HG02884 (cell line): ENCODE measurements at regions not wholly inside any gene's neighbourhood (a gene's known extent, or its start where the extent isn't known, plus 50 kb on each side); places are given as distances from the start of the nearest gene placed in this dataset.
"Not testable (repeated sequence)": the region's sequence is repeated elsewhere in the genome, so short reads cannot be mapped to it uniquely, and the experiment has no call there.

Experiments used
- ATAC-seq: cut with Tn5 transposase; IDR thresholded peaks from one replicate; pipeline ENCODE4 v1.9.1; 2021; ENCODE audit warnings: mild to moderate bottlenecking, moderate library complexity; ENCODE audit not compliant: unreplicated experiment

DNA sequence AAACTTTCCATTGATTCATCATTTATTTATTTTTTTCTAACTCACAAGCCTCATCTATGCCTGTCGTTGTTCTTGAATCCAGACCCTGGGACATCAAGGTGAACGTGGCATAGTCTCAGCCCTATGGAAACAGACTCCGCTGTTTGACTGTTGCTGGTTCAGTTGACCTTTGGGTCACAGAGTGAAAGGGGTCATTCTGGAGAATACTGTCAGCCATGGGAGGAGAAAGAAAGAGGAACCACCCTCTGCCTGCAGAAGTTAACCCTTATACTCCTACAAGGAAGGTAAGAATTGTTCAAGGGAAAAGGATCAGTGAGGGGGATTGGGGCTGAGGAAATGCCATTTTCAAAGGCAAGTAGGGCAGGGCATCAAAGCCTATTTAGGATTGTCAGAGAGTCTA, 387.6 kb upstream of the MAF start:
- no peak for ATAC-seq

DNA sequence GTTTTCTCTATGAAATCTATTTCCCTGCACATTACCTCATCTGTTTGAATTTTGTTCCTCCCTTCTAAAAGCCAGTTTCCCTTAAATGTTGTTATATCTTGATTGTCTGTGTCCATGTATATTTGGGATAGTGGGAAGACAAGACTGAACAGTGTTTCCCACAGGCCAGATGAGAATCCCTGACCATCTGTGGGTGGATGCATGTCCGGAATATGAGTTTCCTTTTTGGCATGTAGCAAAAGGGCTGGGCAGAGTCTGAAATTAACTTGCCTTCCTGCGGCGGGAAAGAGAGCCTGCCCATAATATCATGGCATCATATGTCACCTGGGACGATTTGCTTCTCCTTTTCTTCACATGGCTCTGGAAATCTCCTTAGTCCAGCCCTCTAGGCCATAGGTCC, 385.8 kb upstream of the MAF start:
- no peak for ATAC-seq

DNA sequence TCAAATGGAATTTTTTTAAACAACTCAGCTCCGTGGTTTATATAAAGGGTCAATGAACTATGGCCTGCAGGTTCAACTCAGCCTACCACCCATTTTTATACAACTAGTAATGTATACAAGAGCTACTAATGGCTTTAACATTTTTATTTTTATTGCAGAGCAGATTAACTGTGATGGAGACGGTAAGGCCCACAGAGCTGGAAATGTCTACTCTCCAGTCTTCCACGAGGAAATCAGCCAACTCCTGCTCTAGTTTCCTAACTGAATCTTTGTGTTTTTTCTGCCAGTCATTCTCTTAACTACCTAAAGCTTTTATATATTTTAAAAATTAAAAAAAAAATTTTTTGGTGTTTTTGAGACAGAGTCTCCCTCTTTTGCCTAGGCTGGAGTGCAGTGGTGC, 385.1 kb upstream of the MAF start:
- no peak for ATAC-seq

DNA sequence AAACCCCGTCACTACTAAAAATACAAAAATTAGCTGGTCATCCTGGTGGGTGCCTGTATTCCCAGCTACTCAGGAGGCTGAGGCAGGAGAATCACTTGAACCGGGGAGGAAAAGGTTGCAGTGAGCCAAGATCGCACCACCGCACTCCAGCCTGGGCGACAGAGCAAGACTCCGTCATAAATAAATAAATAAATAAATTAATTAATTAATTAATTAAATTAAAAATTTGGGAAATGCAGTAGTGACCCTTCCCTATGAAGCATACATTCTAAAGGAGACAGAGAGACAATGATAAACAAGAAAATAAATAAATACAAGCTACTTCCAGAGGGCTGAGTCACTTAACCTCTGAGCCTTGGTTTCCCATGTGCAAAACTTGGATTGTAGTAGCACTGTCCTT, 383.6 kb upstream of the MAF start:
- ATAC-seq = not testable (repeated sequence)

DNA sequence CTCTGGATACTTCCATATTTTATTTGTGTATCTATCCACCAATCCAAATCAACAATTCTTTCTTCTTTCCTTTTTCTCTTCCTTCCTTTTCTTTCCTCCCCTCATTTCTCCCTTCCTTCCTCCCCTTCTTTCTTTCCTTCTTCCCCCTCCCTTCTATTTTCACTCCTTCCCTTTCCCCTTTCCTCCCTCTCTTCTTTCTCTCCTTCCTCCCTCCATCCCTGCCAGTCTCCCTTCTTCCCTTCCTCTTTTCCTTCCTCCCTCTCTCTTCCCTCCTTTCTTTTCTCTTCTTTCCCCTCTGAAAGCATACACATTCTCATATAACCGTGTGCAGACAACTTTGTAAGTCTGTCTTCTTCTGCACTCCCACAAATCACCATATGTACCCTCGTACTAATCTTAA, 382.3 kb upstream of the MAF start:
- ATAC-seq = no peak

DNA sequence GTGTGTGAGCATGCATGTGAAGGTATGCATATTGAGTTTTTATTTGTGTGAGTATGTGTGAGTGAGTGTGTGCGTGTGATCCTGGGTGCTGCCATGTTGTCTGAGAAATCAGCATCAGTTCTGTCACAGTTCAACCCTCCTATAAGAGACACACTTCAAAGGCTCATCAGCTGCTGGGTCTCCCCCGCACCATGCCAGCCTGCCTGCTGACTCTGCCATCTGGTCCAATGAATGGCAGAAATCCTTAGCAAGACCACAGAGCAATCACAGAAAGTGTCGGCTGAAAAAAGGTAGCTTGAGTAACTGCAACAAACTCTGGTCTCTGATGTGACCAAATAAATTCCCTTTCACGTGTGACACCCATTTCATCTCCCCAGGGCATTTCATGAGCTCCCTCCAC, 381.8 kb upstream of the MAF start:
- ATAC-seq = no peak

DNA sequence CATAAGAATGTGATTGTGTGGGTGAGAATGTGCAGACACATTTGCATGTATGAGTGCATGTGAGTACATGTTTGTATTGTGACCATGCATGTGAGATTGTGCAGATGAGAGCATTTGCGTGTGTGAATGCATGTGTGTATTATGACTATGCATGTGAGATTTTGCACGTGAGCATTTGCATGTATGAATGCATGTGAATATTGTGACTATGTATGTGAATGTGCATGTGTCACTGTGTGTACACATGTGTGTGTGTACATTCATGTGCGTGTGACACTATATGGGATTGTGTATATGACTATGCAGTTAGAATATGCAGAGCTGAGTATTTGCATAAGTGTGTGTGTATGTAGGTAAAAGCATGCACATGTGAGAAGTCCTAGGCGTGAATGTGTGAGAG, 381.3 kb upstream of the MAF start:
- no peak for ATAC-seq

DNA sequence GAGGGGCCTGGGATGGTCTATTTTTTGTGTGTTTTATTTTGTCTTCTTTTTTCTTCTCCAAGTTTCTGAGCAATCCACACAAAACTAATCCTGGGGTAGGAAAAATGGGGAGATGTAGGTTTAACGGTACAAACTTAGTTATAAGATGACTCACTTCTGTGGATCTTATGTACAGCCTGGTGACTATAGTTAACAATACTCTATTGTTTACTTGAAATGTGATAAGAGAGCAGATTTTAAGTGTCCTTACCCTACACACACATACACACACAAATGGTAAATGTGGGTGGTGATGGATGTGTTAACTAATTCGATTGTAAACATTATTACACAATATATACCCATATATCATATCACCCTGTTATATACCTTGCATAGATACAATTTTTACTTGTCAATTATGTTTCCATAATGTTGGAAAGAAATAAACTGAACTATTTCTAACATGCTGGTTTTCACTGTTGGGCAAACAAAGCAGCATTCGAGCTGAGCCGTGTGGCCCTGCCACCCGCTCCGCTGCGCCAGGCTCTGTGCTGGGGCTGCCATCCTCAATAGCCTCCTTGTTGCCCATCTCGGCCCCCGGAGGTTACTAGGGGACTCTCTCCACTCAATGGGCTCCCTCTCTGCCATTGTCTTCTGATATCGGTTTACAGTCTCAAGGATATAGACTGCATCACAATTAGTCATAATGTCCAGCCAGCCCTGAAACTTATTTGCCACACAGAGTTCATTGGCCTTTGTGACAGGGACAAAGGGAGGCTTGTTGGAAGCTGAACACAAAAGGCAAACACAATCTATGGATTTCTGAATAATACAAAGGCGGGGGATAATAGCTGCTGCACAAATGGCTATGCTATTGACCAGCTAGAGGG, 380.3 kb upstream of the MAF start:
- ATAC-seq = no peak

DNA sequence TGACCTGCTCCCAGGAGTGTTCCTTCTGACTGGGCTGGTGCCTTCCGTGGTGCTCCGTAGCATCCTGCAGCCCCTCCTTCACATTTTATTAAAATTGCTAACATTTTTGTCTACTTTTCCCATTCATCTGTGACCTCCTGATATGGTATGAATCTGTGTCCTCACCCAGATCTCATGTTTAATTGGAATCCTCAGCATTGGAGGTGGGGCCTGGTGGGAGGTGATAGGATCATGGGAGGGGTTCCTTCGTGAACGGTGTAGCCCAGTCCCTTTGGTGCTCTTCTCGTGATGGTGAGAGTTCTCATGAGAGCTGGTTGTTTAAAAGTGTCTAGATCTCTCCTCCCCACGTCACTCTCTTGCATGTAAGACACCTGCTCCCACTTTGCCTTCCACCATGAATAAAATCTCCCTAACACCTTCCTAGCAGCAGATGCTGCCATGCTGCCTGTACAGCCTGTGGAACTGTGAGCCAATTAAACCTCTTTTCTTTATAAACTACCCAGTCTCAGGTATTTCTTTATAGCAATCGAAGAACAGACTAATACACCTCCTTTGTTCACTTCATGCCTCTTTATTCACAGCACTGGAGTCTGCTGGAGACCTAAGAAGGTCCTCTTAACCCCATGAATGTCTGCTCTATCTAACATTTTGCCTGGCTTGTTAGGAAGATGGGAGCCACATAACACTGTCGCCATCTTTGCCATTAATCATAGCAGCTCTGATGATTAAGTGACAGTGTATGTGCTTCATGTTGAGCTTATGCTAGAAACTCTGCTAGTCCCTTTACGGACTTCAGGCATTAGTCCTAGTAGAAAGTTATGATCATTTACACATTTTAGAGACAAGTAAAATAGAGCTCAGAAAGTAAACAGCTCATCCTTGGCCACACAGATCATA, 377.7 kb upstream of the MAF start:
- no peak for ATAC-seq

DNA sequence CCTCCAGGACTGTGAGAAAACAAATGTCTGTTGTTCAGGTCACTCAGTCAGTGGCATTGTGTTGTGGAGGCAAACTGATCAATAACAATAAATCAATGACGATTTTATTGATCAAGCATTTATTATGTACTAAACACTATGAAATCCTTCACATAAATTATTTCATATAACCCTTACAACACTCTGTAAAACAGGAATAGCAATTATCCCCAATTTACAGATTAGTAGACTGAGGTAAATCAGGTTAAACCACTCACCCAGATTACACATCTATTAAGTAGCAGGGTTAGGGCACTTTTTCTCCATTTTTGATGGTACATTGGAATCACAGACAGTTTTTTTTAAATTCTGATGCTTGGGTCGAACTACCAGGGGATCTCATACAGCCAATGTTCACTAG, 372.8 kb upstream of the MAF start:
- no peak for ATAC-seq

DNA sequence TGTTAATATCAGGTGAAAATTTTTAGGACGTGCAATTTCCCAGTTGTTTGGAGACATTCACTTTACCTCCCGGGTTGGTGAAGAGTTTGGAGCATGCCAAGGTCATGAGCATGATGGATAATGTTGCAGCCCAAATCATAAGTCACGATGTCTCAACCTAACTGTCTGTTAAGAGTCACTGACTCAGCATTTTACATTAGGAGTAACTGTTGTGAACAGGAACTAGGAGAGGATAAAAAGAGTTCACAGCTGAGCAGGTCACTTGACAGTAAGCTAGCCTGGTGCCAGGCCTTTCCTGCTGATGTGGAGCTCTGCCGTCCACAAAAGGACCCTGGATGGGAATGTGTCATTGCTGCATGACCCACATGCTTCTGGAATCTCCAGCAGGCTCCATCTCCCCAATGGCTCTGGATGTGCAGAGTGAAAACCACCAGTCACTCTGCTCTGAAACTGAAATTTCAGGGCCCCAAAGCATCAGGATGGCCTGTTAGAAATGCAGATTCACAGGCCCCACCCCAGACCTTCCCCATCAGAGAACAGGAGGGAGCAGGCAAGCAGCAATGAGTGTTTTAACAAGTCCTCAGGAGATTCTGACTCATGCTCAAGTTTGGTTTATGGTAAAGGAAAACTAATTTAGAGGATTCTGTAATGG, 371.6 kb upstream of the MAF start:
- no peak for ATAC-seq

DNA sequence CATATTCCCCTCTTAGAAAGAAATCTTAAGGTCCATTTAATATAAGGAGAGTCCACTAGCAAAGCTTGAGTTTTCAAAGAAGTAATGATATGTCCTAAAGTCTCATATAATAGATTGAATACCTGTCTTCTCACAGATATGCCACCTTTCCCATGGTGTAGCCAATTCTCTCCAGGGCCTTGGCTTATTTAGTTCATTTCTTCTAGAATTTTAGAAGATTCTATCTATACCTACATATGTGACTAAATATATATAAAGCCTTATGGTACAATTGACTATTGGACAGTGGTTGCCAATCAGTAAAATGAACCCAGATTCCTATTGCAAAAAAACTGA, 370.7 kb upstream of the MAF start:
- no peak for ATAC-seq

DNA sequence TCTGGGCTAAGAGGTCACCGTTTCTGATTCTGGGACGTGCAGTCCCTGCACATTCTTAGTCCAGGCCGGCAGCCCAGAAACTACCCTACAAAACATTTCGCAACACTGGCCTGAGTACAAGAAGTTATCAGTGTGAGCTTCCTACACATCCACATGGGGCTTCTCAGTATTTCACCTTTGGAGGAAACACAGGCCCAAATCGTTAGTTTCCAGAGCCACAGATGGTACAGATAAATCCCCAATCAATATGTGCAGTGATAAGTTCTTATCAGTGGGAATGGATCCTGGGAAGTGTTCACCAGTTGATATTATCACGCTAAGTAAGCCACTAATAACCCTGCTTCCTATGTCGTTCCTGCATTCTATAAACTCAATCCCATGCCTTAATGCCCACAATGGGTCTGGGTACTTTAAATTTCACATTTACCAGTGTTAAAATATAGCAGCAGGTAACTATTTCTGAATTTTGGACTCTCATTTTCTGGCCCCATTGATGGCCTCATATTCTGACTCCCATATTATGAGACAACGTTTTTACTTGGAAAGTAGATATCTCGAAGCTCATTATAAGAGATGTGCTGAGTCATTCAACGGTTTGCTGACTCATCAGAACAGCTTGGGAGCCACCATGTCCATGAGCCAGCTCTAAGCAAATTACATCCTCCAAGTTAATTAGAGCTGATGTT, 370.2 kb upstream of the MAF start:
- no peak for ATAC-seq

DNA sequence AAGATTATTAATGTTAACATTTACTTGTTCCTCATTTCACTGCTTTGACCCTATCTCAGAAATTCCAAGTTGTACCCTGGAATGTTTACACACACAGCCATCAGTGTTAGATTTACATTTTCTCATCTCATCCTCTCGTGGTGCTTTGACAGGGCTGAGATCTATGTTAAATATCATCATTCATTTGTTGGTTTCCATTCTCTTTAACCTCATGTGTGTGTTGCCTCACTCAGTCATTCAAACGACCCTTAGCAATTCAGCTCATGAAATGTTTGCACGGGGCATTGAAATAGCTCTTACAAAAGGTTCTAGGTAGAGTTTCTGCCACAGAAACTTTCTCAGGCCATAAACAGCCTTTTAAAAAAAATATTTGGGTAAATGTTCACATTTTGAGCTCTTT, 369.6 kb upstream of the MAF start:
- ATAC-seq = no peak

DNA sequence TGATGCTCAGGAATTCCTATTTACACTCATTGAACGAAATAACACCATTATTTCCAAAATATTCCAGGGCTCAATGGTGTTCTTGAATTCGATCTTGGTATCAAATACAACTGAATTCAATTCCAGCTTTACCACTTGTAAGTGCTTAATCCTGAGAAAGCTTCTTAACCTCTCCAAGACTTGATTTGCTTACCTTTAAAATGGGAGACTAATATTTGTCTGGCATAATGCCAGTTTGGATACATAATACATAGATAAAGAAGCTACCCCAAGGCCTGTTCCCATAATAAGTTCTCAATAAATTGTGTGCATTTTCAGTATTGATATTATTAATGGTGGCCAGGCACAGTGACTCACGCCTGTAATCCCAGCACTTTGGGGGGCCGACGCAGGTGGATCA, 368.9 kb upstream of the MAF start:
- no peak for ATAC-seq

DNA sequence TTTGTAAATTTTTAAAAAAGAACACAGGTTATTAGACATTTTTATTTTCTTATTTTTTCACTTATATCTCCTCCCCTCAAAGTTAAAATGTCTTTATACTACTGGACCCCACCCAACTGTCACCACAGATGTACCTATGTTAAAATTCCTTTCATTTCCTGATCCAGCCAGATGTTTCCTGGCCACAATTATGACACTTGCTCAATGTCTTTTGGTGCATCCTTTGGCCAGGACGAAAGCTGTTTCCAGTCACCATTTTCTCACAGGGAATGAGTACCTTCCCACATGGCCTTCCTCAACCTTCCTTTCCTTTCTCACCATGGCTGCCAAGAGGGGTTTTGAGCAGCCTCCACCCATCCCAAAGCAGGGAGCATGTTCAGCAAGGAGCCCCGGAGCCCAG, 365.7 kb upstream of the MAF start:
- no peak for ATAC-seq

DNA sequence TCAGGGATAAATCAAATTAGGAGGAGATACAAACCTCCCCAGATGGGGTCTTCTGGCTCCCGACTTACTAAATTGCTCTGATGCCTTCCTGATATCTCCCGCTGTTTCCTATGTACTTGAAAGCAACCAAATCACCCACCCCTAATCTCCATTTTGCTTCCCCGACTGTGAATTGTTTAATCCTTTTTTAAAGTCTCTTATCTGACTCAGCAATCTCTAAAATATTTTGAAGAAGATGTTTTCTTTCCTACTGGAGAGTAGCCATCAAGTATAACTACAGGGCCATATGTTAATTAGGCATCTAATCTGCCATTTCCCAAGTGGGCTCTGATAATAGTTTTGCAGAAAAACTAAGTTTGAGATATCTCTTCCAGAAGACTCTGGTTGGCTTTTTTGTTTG, 365.2 kb upstream of the MAF start:
- ATAC-seq = no peak

DNA sequence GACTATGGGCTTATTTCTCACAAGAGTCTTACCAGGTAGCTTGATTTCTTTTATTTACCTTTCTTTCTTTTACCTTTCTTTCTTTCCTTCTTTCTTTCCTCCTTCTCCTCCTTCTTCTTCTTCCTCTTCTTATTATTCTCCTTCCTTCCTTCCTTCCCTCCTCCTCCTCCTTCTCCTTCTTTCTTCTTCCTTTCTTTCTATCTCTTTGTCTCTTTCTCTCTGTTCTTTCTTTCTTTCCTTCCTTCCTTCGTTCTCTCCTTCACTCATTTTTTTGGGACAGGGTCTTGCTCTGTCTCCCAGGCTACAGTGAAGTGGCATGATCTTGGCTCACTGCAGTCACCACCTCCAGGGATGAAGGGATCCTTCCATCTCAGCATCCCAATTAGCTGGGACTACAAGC, 363.6 kb upstream of the MAF start:
- ATAC-seq = no peak

DNA sequence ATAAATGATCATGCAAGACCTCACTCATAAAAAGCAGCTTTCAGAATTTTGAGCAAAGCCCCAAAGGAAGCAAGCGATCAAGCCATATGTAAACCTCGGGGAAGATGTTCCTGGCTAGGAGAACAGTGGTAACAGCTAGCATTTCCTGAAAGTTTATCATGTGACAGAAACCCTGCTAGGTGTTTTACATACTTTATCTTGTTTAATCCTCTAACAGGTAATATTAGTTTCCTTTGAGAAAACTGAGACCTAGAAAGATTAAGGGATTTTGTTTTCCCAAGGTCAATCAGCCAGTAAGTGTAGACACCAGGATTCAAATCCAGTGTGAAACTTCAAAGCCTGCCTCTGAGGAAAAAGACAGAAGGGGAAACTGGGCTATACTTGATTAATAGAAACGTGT, 362.4 kb upstream of the MAF start:
- no peak for ATAC-seq

DNA sequence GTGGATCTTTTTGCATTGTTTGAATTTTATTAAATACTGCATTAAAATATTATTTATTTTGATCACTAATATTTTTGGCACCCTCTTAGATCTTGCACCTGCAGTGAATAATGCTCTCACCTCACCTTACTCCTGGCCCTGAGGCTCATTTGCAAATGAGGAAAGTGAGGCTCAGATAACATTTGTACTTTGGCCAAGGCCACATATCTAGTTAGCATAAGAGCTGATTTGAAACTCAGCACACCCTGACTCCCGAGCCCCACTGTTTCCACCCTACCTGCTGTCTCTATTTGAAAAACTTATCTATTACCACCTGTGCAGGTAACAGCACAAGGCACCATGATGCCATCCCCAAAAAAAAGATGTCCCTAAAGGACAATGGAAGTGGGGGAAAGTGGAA, 358.7 kb upstream of the MAF start:
- ATAC-seq = no peak
